ENCODE measurements at regions not wholly inside any gene's neighbourhood (a gene's known extent, or its start where the extent isn't known, plus 50 kb on each side); places are given as distances from the start of the nearest gene placed in this dataset.

DNA sequence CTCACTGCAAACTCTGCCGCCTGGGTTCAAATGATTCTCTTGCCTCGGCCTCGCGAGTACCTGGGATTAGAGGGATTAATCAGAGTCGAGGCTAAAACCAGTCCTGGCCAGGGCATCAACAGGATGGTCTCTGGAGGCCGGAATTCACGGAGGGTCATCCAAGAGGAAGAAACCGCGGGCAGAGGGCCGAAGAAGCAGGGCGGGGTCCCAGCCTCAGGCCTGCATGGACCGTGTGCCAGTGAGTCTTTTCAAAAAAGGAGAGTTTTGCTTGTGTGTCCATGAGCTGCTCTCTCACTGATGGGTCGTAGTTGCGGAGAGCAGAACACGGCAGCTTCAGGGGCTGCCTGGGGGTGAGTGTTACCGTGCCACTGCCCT, 295.1 kb upstream of the ZNF337 start:
- TF ChIP-seq, protein P1, sequence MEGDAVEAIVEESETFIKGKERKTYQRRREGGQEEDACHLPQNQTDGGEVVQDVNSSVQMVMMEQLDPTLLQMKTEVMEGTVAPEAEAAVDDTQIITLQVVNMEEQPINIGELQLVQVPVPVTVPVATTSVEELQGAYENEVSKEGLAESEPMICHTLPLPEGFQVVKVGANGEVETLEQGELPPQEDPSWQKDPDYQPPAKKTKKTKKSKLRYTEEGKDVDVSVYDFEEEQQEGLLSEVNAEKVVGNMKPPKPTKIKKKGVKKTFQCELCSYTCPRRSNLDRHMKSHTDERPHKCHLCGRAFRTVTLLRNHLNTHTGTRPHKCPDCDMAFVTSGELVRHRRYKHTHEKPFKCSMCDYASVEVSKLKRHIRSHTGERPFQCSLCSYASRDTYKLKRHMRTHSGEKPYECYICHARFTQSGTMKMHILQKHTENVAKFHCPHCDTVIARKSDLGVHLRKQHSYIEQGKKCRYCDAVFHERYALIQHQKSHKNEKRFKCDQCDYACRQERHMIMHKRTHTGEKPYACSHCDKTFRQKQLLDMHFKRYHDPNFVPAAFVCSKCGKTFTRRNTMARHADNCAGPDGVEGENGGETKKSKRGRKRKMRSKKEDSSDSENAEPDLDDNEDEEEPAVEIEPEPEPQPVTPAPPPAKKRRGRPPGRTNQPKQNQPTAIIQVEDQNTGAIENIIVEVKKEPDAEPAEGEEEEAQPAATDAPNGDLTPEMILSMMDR (IDR thresholded peaks at IDR 0.05): no peak
- no peak for TF ChIP-seq EP300 (IDR thresholded peaks at IDR 0.05)

Measured in esophagus muscularis mucosa (tissue), 3 donors.